Aorta (tissue), 5 donors: ENCODE measurements at regions not wholly inside any gene's neighbourhood (a gene's known extent, or its start where the extent isn't known, plus 50 kb on each side); places are given as distances from the start of the nearest gene placed in this dataset.
"Not testable (repeated sequence)": the region's sequence is repeated elsewhere in the genome, so short reads cannot be mapped to it uniquely, and the experiment has no call there.

Source experiments
- ATAC-seq: fragments of 200-7000 bp; cut with Tn5 transposase; one replicate; pipeline ENCODE4 v1.9.1; 2022; ENCODE audit warnings: moderate library complexity; ENCODE audit not compliant: low FRiP score
- DNase-seq, 2 donors: peaks; one replicate each; pipeline ENCODE4 v3.0.0-alpha.2; 2020
- H3K27ac ChIP-seq, 2 donors: one replicate each; pipeline ENCODE4 v1.5.1; 2013; ENCODE audit warnings: low read length in 2 of 2, mild to moderate bottlenecking in 2 of 2, moderate library complexity in 2 of 2, control low read depth in 1 of 2, inconsistent platforms in 1 of 2, low read depth in 1 of 2
- H3K27me3 ChIP-seq, 2 donors: one replicate each; pipeline ENCODE4 v1.6.1; 2013; ENCODE audit warnings: control low read depth in 1 of 2, low read length in 1 of 2, mild to moderate bottlenecking in 1 of 2, moderate library complexity in 1 of 2; ENCODE audit not compliant: insufficient read depth in 2 of 2, control insufficient read depth in 1 of 2
- H3K36me3 ChIP-seq, 2 donors: one replicate each; pipeline ENCODE4 v1.6.1; 2013; ENCODE audit warnings: control low read depth in 1 of 2, low read length in 1 of 2, mild to moderate bottlenecking in 1 of 2; ENCODE audit not compliant: insufficient read depth in 2 of 2, control insufficient read depth in 1 of 2
- H3K4me1 ChIP-seq, 2 donors: one replicate each; pipeline ENCODE4 v1.6.1; 2013; ENCODE audit warnings: low read length in 2 of 2, control low read depth in 1 of 2, mild to moderate bottlenecking in 1 of 2, moderate library complexity in 1 of 2; ENCODE audit not compliant: insufficient read depth in 2 of 2, control insufficient read depth in 1 of 2
- H3K4me3 ChIP-seq, 2 donors: one replicate each; pipeline ENCODE4 v1.5.1; 2013; ENCODE audit warnings: low read length in 2 of 2, control low read depth in 1 of 2, mild to moderate bottlenecking in 1 of 2
- H3K9me3 ChIP-seq: one replicate; pipeline ENCODE4 v1.6.1; 2013; ENCODE audit warnings: mild to moderate bottlenecking, low read length; ENCODE audit not compliant: control insufficient read depth
- WGBS, 2 donors: extraction: QIAGEN DNeasy Blood & Tissue Kit; methylation state at CpG; one replicate each; pipeline ENCODE4 v1.1.7; 2013; 5-methylcytosine and 5-hydroxymethylcytosine counted together
- intact Hi-C, 2 donors: fragments of 100-400 bp; cut with DNase I; formaldehyde crosslinking; loops; one replicate each; pipeline versions ENCODE4 v1.14.2 to v1.15.0; 2022
- donor health status: healthy with polysubstance abuse.
- donor health status: Bipolar disorder and iron deficiency.
- donor health status: DM: no; HTN: no; CAD: no.
- donor health status: DM: no; HTN: no; CAD: no.
- donor health status: DM: yes; HTN: yes; CAD: no.

DNA sequence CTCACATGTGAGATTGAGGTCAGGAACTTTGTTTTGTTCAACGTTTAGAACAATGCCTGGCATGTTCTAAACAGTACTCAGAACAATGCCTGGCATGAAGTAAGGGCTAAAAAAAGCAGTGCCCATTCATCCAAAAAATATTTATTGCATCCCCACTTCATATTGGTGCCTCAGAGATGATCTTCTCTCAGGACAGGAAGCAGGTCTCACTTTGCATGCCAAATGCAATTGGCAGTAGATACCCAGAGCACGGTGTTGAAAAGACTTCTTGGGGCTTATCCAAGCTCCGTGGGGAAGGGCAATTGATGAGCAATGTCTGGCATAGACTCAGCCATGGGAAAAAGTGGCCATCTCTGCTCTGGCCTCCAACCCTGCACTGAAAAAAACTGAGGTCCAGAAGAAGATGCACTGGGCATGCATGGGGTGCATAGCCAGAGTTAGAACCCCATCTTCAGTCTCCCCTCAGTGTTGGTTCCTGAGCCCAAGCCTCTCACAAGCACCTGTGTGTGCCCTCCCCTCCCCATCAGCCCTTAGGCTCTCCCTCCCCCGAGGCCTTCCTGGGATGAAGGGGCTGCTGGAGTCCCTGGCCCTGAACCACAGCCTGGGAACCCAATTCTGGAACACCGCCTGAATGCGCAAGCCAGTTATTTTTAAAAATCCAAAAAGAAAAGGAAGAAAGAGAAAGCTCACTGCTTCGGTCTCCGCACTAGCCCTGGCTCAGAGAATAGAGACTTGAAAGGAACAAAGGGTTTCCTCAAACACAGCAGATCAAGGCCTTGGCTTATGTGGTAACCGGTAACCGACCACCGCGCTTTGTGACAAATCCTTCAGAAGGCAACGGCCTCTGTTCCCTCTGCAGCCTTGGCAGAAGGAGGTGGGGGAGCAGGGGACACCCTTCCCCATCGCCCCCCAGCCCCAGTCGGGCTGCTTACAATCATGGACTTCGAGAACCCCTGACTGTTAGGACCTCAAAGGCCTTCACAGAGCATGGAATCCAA is 78.5 kb upstream of the SIRPA start:
- H3K27ac ChIP-seq, result peak overlapping the region; percentile 79 to 95

DNA sequence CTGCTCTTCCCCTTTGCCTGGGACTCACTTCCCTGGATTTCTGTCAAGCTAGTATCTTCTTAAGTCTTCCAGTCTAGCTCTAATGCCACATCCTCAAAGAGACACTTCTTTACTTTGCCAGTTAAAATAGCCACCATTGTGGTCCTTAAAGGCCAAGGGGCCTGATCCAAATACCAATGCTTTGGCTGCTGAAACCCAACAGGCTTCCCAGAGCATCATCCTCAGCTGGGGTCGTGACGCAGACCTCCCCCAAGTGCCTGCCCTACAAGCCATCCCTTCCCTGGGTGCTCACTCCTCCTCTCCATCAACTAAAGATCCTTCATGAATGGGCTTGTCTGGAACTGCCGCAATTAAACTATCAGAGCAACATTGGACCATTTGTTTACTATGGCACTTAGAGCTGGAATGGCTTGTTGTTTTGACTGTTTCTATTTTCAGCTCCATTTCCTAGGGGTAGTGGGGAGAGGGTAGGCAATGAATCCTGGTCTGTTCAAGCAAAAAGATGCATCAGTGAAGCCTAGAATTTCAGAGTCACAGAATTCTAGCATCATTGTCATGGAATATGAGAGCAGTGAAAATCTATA is 79.6 kb upstream of the SIRPA start:
- DNase-seq, result no peak
- H3K9me3 ChIP-seq, result no peaks in the 10 kb centered on the region
- 8 to 11% methylated on average over 3 of the region's 3 CpGs for WGBS, 2 donors
- H3K27me3 ChIP-seq, result no peaks in the 10 kb centered on the region
- H3K4me3 ChIP-seq, result no peak overlapping the region
- H3K36me3 ChIP-seq, result no peaks in the 10 kb centered on the region
- intact Hi-C loops, result loop anchor here in 1 of 2 donors (10.0 kb wide), 1 partner anchor 289 kb away; the partner anchor contains the start of gene STK35
- H3K27ac ChIP-seq, result peak overlapping the region; percentile 79 to 89
- peaks cover 0 to 8% of the 10 kb centered on the region in 2 donors for H3K4me1 ChIP-seq
- no peak for ATAC-seq

More for the DNA sequence above, 78.5 kb upstream of the SIRPA start:
- Histone ChIP-seq H3K4me3 (no peak overlapping the region), H3K9me3 (no peaks in the 10 kb centered on the region), H3K27me3 (no peaks in the 10 kb centered on the region), H3K36me3 (no peaks in the 10 kb centered on the region), H3K4me1 (peaks cover 0 to 8% of the 10 kb centered on the region in 2 donors)
- DNase-seq (no peak), ATAC-seq (peak; percentile 31)
- intact Hi-C loops, result loop anchor here in 1 of 2 donors (10.0 kb wide), 1 partner anchor 288 kb away; the partner anchor contains the start of gene STK35
- 12 to 13% methylated on average over 16 of the region's 16 CpGs for WGBS, 2 donors

DNA sequence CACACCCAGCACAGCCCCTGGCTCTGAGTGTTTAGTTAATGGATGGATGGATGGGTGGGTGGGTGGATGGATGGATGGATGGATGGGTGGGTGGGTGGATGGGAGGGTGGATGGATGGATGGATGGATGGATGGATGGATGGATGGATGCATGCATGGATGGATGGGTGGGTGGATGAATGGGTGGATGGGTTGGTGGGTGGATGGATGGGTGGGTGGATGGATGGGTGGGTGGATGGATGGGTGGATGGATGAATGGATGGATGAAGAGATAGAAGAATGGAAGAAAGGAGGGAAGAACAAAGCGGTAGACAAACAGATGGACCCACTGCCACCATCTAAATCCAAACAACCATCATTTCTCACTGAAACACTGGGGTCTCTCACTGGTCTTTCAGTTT is 80.3 kb upstream of the SIRPA start:
- peak overlapping the region; percentile 12 to 79 for H3K27ac ChIP-seq
- DNase-seq, ATAC-seq, H3K36me3 ChIP-seq, H3K4me1 ChIP-seq, H3K27me3 ChIP-seq, H3K9me3 ChIP-seq, H3K4me3 ChIP-seq: not testable (repeated sequence)
- intact Hi-C loops, result loop anchor here in 1 of 2 donors (10.0 kb wide), 1 partner anchor 290 kb away; the partner anchor contains the start of gene STK35
- 100% methylated on average over 1 of the region's 1 CpG for WGBS, 2 donors

DNA sequence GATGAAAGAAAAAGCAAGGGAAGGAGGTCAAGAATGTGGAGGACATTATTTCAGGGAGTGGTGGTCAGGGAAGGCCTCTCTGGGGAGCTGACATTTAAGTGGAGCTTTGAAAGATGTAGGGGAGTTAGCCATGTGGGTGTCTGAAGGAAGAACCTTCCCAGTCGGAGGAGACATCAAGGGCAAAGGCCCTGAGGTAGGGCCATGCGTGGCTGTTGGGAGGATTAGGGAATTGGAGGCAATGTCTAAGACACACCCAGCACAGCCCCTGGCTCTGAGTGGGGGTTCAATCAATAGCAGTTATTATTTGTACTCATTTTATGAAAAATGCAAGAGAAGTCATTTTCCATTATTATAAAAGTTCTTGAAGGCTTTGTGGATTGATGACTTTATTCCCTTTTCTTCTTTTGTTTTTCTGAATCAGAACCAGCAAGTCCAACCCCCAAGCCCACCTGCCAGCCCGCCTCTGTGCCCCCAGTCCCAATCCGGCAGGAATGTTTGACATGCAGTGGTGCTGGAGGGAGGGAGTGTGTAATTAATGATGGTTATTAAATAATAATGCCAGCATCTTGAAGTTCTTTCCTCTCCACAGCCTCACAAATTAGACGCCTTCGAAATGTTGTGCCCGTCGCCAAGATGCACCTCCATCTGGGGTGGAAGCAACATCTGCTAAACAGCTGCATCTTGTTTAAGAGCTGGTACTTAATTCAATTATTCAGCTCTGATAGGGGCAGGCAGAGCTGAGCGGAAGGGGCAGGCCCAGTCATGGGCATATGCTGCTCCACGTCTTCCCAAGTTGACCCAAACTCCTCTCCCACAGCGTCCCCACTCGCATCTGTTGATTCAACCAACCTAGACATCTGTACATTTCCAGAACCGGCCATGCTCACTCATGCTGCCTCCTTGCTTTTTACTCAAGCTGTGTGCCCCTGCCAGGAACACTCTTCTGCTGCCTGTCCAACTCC is 81.3 kb upstream of the SIRPA start:
- H3K36me3 ChIP-seq, result no peaks in the 10 kb centered on the region
- H3K4me1 ChIP-seq, result peaks cover 3 to 8% of the 10 kb centered on the region in 2 donors
- peak overlapping the region; percentile 31 to 55 for H3K27ac ChIP-seq
- WGBS, 2 donors, result 89 to 91% methylated on average over 13 of the region's 13 CpGs
- H3K9me3 ChIP-seq, result no peaks in the 10 kb centered on the region
- ATAC-seq (no peak), DNase-seq (no peak)
- no peaks in the 10 kb centered on the region for H3K27me3 ChIP-seq
- intact Hi-C loops, result loop anchor here in 1 of 2 donors (10.0 kb wide), 1 partner anchor 291 kb away; the partner anchor contains the start of gene STK35
- H3K4me3 ChIP-seq, result no peak overlapping the region

DNA sequence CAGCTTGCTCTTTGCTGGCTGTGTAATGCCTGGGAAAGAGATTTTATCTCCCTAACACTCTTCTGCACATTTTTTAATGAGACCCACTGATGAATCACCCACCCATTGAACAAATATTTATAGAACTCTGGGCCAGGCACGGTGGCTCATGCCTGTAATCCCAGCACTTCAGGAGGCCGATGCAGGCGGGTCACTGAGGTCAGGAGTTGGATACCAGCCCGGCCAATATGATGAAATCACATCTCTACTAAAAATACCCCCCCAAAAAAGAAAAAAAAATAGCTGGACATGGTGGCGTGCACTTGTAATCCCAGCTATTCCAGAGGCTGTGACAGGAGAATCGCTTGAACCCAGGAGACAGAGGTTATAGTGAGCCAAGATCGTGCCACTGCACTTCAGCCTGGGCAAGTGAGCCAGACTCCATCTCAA is 82.1 kb upstream of the SIRPA start:
- peaks cover 5 to 8% of the 10 kb centered on the region in 2 donors for H3K4me1 ChIP-seq
- no peaks in the 10 kb centered on the region for H3K27me3 ChIP-seq
- no peak overlapping the region for H3K4me3 ChIP-seq
- no peaks in the 10 kb centered on the region for H3K36me3 ChIP-seq
- intact Hi-C loops, result loop anchor here in 1 of 2 donors (10.0 kb wide), 1 partner anchor 292 kb away; the partner anchor contains the start of gene STK35
- peak overlapping the region in 1 of 2 donors; percentile 18 for H3K27ac ChIP-seq
- no peaks in the 10 kb centered on the region for H3K9me3 ChIP-seq
- peak; percentile 89 to 93 for DNase-seq
- peak; percentile 78 for ATAC-seq
- WGBS, 2 donors, result 1 to 3% methylated on average over 7 of the region's 7 CpGs

DNA sequence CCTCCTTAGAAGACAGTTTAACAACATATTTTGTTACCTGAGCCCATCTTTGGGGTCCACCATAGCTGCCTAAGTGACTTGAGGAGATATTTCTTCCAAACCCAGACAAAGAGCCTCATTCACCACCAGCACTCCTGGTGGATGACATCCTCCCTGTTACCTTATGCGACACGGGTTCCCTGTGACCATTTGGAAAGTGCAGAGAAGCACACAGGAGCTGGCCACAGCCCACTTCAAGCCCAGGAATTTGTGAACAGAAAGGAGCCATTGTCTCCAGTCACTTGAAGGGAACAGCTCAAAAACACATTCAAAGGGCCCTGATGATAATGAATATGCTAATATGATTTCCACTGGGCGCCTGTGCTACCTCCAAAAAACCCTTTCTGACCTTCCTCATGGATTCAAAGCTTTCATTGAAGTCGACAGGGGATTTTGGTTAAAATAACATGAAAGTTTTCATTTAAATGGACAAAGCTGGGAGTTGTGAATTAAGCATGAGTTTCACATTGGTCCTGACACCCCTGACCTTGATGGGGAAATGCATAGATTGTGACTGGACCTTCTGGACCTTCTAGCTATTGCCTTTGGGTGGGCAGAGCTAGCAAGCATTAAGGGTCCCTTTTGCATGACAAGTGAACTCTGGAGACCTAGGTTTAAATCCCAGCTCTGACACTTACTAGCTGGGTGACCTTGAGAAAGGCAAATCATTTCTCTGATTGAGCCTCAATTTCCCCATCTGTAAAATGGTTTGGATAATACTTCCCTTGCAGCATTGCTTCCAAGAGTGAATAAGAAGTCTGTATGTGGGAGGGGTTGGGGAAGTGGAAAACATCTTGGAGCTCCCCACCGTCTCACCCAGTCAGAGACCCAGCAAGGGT is 83.3 kb upstream of the SIRPA start:
- DNase-seq (no peak), ATAC-seq (no peak)
- Histone ChIP-seq H3K9me3 (no peaks in the 10 kb centered on the region), H3K4me1 (peaks cover 5 to 8% of the 10 kb centered on the region in 2 donors), H3K27me3 (no peaks in the 10 kb centered on the region), H3K27ac (peak overlapping the region in 1 of 2 donors; percentile 47), H3K4me3 (no peak overlapping the region), H3K36me3 (no peaks in the 10 kb centered on the region)
- intact Hi-C loops, result loop anchor here in 1 of 2 donors (10.0 kb wide), 1 partner anchor 293 kb away; the partner anchor contains the start of gene STK35
- WGBS, 2 donors, result 66 to 72% methylated on average over 5 of the region's 5 CpGs

DNA sequence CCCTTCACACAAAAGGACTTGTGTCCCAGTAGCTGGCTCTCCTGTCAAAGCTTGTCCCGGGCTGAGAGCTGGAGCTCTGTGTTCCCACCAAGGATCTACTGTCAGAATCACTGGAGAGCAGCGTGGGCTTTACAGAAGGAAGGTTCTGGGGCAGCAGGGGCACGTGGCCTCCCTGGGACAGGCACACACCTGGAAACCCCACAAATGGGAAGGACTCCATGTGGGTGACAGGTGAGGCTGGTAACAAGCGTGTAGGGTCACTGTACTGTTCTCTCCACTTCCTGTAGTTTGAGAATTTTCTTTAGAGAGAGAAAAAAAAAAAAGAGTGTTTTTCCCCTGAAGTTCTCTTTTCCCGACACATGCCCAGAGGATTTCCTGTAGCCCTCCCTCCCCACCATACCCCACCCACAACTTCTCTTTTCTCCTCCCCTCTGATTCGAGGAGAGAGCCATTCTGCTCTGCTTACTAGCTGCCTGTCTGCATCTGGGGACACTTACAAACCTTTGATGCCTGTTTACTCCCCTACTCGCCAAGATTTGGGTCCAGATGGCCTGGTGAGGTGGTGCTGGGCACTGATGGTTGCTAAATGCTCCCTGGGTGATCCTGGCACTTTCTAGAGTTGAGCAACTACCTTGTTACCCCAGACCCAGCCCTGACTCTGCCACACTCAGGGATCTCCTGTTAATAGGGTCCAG is 84.1 kb upstream of the SIRPA start:
- DNase-seq (peak in 1 of 2 donors; percentile 69), ATAC-seq (peak; percentile 62)

More for the DNA sequence above, 84.1 kb upstream of the SIRPA start:
- Histone ChIP-seq H3K27ac (peak overlapping the region in 1 of 2 donors; percentile 37), H3K27me3 (no peaks in the 10 kb centered on the region), H3K4me1 (peaks cover 5 to 8% of the 10 kb centered on the region in 2 donors), H3K9me3 (no peaks in the 10 kb centered on the region), H3K36me3 (no peaks in the 10 kb centered on the region), H3K4me3 (no peak overlapping the region)
- 29 to 36% methylated on average over 7 of the region's 7 CpGs for WGBS, 2 donors
- intact Hi-C loops, result loop anchor here in 1 of 2 donors (10.0 kb wide), 1 partner anchor 294 kb away; the partner anchor contains the start of gene STK35
